ENCODE measurements at regions not wholly inside any gene's neighbourhood (a gene's known extent, or its start where the extent isn't known, plus 50 kb on each side); places are given as distances from the start of the nearest gene placed in this dataset.

- ChIA-PET CTCF (no interaction called here), POLR2A (no interaction called here)
- H3K36me3 ChIP-seq (ENCODE audit: control insufficient read depth in 2 of 2, extremely low read depth in 1 of 2, insufficient read depth in 2 of 2, low read length in 2 of 2) = no peaks in the 10 kb centered on the region
- dilution Hi-C loops (cut with MboI; ENCODE audit: extremely low pct_ligation_motif_present, low sequenced_read_pairs) (no loop called here), intact Hi-C loops (cut with micrococcal nuclease) (no loop called here)
- H3K27ac ChIP-seq (ENCODE audit: insufficient read depth, low read depth, low read length) = no peak overlapping the region
- TF ChIP-seq MYC (IDR thresholded peaks at IDR 0.05; ENCODE audit: low read depth, low read length) = no peak
- no peak for TF ChIP-seq GATA2 (IDR thresholded peaks at IDR 0.05; ENCODE audit: insufficient read depth, insufficient read length, low read depth, low read length)
- no peak for TF ChIP-seq EZH2 (IDR thresholded peaks at IDR 0.05; ENCODE audit: borderline replicate concordance, low read depth, low read length, severe bottlenecking)
- TF ChIP-seq POLR2A (IDR thresholded peaks at IDR 0.05; ENCODE audit: low read depth, low read length) = no peak
- TF ChIP-seq CTCF (IDR thresholded peaks at IDR 0.05; ENCODE audit: extremely low read depth in 1 of 2, insufficient read depth in 1 of 2, low read depth in 1 of 2, low read length in 2 of 2) = no peak
- FAIRE-seq = no peak
- H3K9me3 ChIP-seq (replicated peaks; ENCODE audit: control insufficient read depth, insufficient read depth, low read length) = no peaks in the 10 kb centered on the region
- BruUV-seq (replicated peaks) = no TSS peak
- H3K79me2 ChIP-seq (ENCODE audit: control insufficient read depth, insufficient read depth, low read length) = no peaks in the 10 kb centered on the region
- H4K20me1 ChIP-seq (replicated peaks; ENCODE audit: control insufficient read depth, extremely low read depth, insufficient read depth, low read length) = no peaks in the 10 kb centered on the region
- no peak overlapping the region for H3K9ac ChIP-seq (replicated peaks; ENCODE audit: extremely low read depth, insufficient read depth, low read length)
- H3K4me2 ChIP-seq (ENCODE audit: insufficient read depth, low read length) = no peak overlapping the region
- H3K9me1 ChIP-seq (replicated peaks; ENCODE audit: control insufficient read depth, extremely low read depth, insufficient read depth, low read length) = no peaks in the 10 kb centered on the region
- no peak overlapping the region for H3K4me3 ChIP-seq (replicated peaks in 1 of 3; ENCODE audit: insufficient read depth in 1 of 3, low read depth in 1 of 3, low read length in 3 of 3)
- peaks cover 10 to 25% of the 10 kb centered on the region in 2 experiments for H3K27me3 ChIP-seq (ENCODE audit: control insufficient read depth in 2 of 2, insufficient read depth in 2 of 2, low read length in 2 of 2)
- H3K4me1 ChIP-seq (ENCODE audit: control insufficient read depth, extremely low read depth, insufficient read depth, low read length) = no peaks in the 10 kb centered on the region
- DNase-seq (ENCODE audit: low read depth, low spot score) = no peak
- H2AFZ ChIP-seq (ENCODE audit: low read depth, low read length) = no peak overlapping the region
These were observed 92.8 kb downstream of the DIO3 start for GRCh38 chr14:101654051-101654450.

GRCh38 chr14:101657372-101657771 lies 96.1 kb downstream of the DIO3 start:
- dilution Hi-C loops (cut with MboI; ENCODE audit: extremely low pct_ligation_motif_present, low sequenced_read_pairs) = no loop called here
- Histone ChIP-seq H2AFZ (ENCODE audit: low read depth, low read length) (no peak overlapping the region), H3K27me3 (ENCODE audit: control insufficient read depth in 2 of 2, insufficient read depth in 2 of 2, low read length in 2 of 2) (peaks cover 14 to 39% of the 10 kb centered on the region in 2 experiments), H3K4me1 (ENCODE audit: control insufficient read depth, extremely low read depth, insufficient read depth, low read length) (no peaks in the 10 kb centered on the region), H4K20me1 (replicated peaks; ENCODE audit: control insufficient read depth, extremely low read depth, insufficient read depth, low read length) (no peaks in the 10 kb centered on the region), H3K9ac (replicated peaks; ENCODE audit: extremely low read depth, insufficient read depth, low read length) (no peak overlapping the region), H3K79me2 (ENCODE audit: control insufficient read depth, insufficient read depth, low read length) (no peaks in the 10 kb centered on the region), H3K9me3 (replicated peaks; ENCODE audit: control insufficient read depth, insufficient read depth, low read length) (no peaks in the 10 kb centered on the region), H3K36me3 (ENCODE audit: control insufficient read depth in 2 of 2, extremely low read depth in 1 of 2, insufficient read depth in 2 of 2, low read length in 2 of 2) (no peaks in the 10 kb centered on the region), H3K27ac (ENCODE audit: insufficient read depth, low read depth, low read length) (no peak overlapping the region), H3K9me1 (replicated peaks; ENCODE audit: control insufficient read depth, extremely low read depth, insufficient read depth, low read length) (no peaks in the 10 kb centered on the region), H3K4me2 (ENCODE audit: insufficient read depth, low read length) (no peak overlapping the region), H3K4me3 (replicated peaks in 1 of 3; ENCODE audit: insufficient read depth in 1 of 3, low read depth in 1 of 3, low read length in 3 of 3) (no peak overlapping the region)
- no peak for DNase-seq (ENCODE audit: low read depth, low spot score)
- CTCF ChIA-PET = no interaction called here
- no peak for FAIRE-seq
- BruUV-seq (replicated peaks) = no TSS peak
- intact Hi-C loops (cut with micrococcal nuclease) = no loop called here
- no peak for TF ChIP-seq GATA2 (IDR thresholded peaks at IDR 0.05; ENCODE audit: insufficient read depth, insufficient read length, low read depth, low read length)
- no peak for TF ChIP-seq EZH2 (IDR thresholded peaks at IDR 0.05; ENCODE audit: borderline replicate concordance, low read depth, low read length, severe bottlenecking)
- no peak for TF ChIP-seq MYC (IDR thresholded peaks at IDR 0.05; ENCODE audit: low read depth, low read length)
- no peak for TF ChIP-seq POLR2A (IDR thresholded peaks at IDR 0.05; ENCODE audit: low read depth, low read length)
- POLR2A ChIA-PET = no interaction called here

All from endothelial cell of umbilical vein (primary cell).